A673 (cell line): ENCODE measurements at regions not wholly inside any gene's neighbourhood (a gene's known extent, or its start where the extent isn't known, plus 50 kb on each side); places are given as distances from the start of the nearest gene placed in this dataset.

ENCODE experiments used
- BruUV-seq: library from RNA; stranded (reverse); fragments of 400-500 nt; replicated peaks from 2 replicates; lab custom pipeline; 2021; lab: Mats Ljungman, UMichigan
- CTCF ChIA-PET: fragments of 300-600 bp; sonication (Branson Sonifier 250); formaldehyde crosslinking; loops from one replicate; lab custom pipeline; 2022; ENCODE audit warnings: antibody characterized with exemption; lab: Charles Lee
- POLR2A ChIA-PET: fragments of 300-600 bp; sonication (Branson Sonifier 250); formaldehyde crosslinking; loops from one replicate; lab custom pipeline; 2022; ENCODE audit warnings: antibody characterized with exemption; ENCODE audit not compliant: low non-redundant PET; lab: Charles Lee
- DNase-seq: peaks from one replicate; pipeline ENCODE4 v3.0.0-alpha.2; 2015; ENCODE audit warnings: low spot score
- H3K27ac ChIP-seq: fragments of 200-600 bp; sonication (generic); 2 replicates; pipeline ENCODE4 v1.5.1; 2016; ENCODE audit warnings: mixed run types, low read depth, mild to moderate bottlenecking, mixed read lengths, antibody characterized with exemption, low read length; ENCODE audit not compliant: poor library complexity, severe bottlenecking
- H3K27me3 ChIP-seq: fragments of 200-600 bp; sonication (generic); replicated peaks from 2 replicates; pipeline ENCODE4 v1.6.1; 2017; ENCODE audit warnings: mixed run types, low read depth, mild to moderate bottlenecking, mixed read lengths, antibody characterized with exemption, low read length; ENCODE audit not compliant: insufficient read depth, poor library complexity
- H3K36me3 ChIP-seq: fragments of 200-600 bp; sonication (generic); 2 replicates; pipeline ENCODE4 v1.6.1; 2016; ENCODE audit warnings: mixed run types, mild to moderate bottlenecking, mixed read lengths, antibody characterized with exemption, low read length; ENCODE audit not compliant: insufficient read depth, poor library complexity, severe bottlenecking
- H3K4me1 ChIP-seq: fragments of 200-600 bp; sonication (generic); 2 replicates; pipeline ENCODE4 v1.6.1; 2017; ENCODE audit warnings: mixed run types, mild to moderate bottlenecking, mixed read lengths, antibody characterized with exemption, low read length; ENCODE audit not compliant: insufficient read depth, poor library complexity, severe bottlenecking
- H3K4me3 ChIP-seq: fragments of 200-600 bp; sonication (generic); 2 replicates; pipeline ENCODE4 v1.5.1; 2016; ENCODE audit warnings: low read depth, mixed run types, mild to moderate bottlenecking, mixed read lengths, low read length; ENCODE audit not compliant: poor library complexity, severe bottlenecking
- H3K9me3 ChIP-seq: fragments of 200-600 bp; sonication (generic); 2 replicates; pipeline ENCODE4 v1.6.1; 2016; ENCODE audit warnings: mixed run types, low read depth, mild to moderate bottlenecking, mixed read lengths, antibody characterized with exemption, low read length; ENCODE audit not compliant: poor library complexity, severe bottlenecking
- EZH2 ChIP-seq: fragments of 200-600 bp; sonication (generic); IDR thresholded peaks from 2 replicates; pipeline ENCODE4 v1.6.1; 2017; ENCODE audit warnings: borderline replicate concordance, low read depth, mild to moderate bottlenecking, mixed read lengths, antibody characterized with exemption, low read length; ENCODE audit not compliant: poor library complexity, severe bottlenecking
- intact Hi-C: fragments of 100-400 bp; cut with micrococcal nuclease; formaldehyde crosslinking; loops from one replicate; pipeline ENCODE4 v1.10.0; 2022; ENCODE audit not compliant: unreplicated experiment
- TF ChIP-seq, protein P1 (sequence below): fragments of 300-800, 200-600 bp; sonication (generic); conservative IDR thresholded peaks from 2 replicates; pipeline ENCODE4 v1.5.1; 2017; ENCODE audit warnings: low read depth, mild to moderate bottlenecking, antibody characterized with exemption, low read length, moderate library complexity, mixed read lengths

DNA sequence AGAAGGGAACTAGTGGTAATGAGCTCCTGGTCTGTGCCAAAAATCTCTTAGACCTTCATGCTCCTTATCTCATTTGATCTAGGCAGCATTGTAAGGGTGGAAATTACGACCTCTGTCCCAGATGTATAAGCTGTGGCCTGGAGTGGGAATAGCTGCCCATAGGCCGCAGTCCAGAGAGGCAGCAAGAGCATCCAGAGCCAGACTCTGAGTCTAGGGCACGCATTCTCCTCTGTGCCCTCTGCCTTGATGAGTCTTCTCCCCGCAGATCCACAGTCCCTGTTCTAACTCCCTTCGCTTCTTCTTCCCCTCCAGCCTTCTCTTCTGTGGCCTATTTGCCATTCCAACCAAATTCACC lies 304.6 kb downstream of the MYCN start:
- ChIA-PET CTCF (no interaction called here), POLR2A (no interaction called here)
- H3K36me3 ChIP-seq = no peaks in the 10 kb centered on the region
- H3K27ac ChIP-seq = no peak overlapping the region
- H3K9me3 ChIP-seq = no peaks in the 10 kb centered on the region
- no TSS peak for BruUV-seq
- intact Hi-C loops = no loop called here
- H3K4me3 ChIP-seq = no peak overlapping the region
- no peaks in the 10 kb centered on the region for H3K4me1 ChIP-seq
- DNase-seq = no peak
- TF ChIP-seq, protein P1, sequence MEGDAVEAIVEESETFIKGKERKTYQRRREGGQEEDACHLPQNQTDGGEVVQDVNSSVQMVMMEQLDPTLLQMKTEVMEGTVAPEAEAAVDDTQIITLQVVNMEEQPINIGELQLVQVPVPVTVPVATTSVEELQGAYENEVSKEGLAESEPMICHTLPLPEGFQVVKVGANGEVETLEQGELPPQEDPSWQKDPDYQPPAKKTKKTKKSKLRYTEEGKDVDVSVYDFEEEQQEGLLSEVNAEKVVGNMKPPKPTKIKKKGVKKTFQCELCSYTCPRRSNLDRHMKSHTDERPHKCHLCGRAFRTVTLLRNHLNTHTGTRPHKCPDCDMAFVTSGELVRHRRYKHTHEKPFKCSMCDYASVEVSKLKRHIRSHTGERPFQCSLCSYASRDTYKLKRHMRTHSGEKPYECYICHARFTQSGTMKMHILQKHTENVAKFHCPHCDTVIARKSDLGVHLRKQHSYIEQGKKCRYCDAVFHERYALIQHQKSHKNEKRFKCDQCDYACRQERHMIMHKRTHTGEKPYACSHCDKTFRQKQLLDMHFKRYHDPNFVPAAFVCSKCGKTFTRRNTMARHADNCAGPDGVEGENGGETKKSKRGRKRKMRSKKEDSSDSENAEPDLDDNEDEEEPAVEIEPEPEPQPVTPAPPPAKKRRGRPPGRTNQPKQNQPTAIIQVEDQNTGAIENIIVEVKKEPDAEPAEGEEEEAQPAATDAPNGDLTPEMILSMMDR = no peak
- TF ChIP-seq EZH2 = no peak
- peaks cover 6% of the 10 kb centered on the region for H3K27me3 ChIP-seq

DNA sequence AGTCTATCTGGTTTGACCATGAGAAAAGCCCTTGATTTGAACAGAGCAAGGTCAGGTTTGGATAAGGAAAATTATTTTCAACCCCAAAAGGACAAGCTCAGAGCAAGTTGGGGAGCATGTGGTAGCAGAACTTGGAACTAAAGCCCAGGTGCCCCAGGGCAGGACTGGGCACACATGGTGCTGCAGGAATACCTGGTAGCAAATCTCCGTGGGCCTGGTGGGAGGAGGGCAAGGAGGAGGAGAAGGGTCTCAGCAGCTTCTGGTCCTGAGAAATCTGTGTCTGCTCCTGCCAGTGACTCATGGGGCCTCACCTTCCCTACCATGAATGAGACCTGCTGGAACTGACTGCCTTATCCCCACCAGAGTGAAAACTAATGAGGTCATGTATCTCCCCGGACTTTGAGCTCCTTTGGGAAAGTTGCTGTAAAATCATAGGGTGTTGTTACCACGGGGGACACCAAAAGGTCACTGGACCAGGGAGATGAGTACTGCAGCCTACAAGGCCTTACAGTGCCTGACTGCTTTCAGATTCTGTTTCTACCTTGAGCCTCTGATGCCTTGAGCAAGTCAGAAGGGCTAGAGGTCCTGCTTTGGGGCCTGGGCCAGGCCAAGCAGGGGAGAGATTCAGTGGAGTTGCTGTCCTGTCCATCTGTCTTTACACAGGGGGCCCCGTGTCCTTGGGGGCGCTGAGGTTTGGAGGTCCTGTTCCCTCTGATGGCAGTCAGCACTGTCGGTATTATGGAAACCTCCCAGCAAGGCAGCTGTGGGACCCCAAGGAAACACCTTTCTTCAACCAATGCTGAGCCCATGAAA lies 304.0 kb downstream of the MYCN start:
- TF ChIP-seq, protein P1 = no peak
- TF ChIP-seq EZH2 = no peak
- no peak overlapping the region for H3K27ac ChIP-seq
- BruUV-seq = no TSS peak
- no peak overlapping the region for H3K4me3 ChIP-seq
- no peak for DNase-seq
- H3K9me3 ChIP-seq = no peaks in the 10 kb centered on the region
- ChIA-PET POLR2A (no interaction called here), CTCF (no interaction called here)
- H3K4me1 ChIP-seq = no peaks in the 10 kb centered on the region
- intact Hi-C loops = no loop called here
- no peaks in the 10 kb centered on the region for H3K36me3 ChIP-seq
- peaks cover 7% of the 10 kb centered on the region for H3K27me3 ChIP-seq

DNA sequence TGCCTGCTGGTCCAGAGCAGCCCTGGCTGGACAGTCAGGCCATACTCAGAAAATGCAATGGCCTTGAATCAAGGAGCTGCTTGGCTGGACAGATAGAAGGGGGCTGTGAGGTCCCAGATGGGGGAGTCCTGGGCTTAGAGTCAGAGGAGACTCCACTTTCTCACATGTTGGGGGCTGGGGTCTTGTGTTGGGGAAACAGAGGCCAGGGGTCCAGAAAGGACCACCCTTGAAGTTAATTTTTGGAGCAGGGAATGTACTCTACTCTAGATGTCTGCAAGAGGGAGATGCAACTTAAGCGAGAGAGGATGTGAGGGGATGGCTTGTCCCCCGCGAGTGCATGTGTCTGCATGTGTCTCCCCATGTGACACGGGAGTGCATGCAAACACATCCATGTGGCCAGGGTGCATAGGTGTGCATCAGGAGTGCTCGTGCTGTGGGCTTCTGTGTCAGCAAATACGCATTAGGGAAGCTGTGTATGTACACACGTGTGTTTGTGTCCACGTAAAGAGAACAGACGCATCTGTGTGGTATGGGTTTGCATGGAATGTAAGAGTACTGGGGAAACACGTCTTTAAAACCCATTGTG lies 303.2 kb downstream of the MYCN start:
- Histone ChIP-seq H3K4me3 (no peak overlapping the region), H3K27me3 (peaks cover 16% of the 10 kb centered on the region), H3K36me3 (no peaks in the 10 kb centered on the region), H3K4me1 (no peaks in the 10 kb centered on the region), H3K9me3 (no peaks in the 10 kb centered on the region), H3K27ac (no peak overlapping the region)
- TF ChIP-seq, protein P1 = no peak
- TF ChIP-seq EZH2 = no peak
- no TSS peak for BruUV-seq
- ChIA-PET CTCF (no interaction called here), POLR2A (no interaction called here)
- no peak for DNase-seq
- intact Hi-C loops = no loop called here
